ENCODE measurements at regions not wholly inside any gene's neighbourhood (a gene's known extent, or its start where the extent isn't known, plus 50 kb on each side); places are given as distances from the start of the nearest gene placed in this dataset.
"Not testable (repeated sequence)": the region's sequence is repeated elsewhere in the genome, so short reads cannot be mapped to it uniquely, and the experiment has no call there.

- no peak for FAIRE-seq
Observed at GRCh38 chr1:66462313-66462712, 71.6 kb upstream of the SGIP1 start.

GRCh38 chr1:66464351-66464750 is 69.6 kb upstream of the SGIP1 start:
- no peak for FAIRE-seq

GRCh38 chr1:66464802-66465201 is 69.2 kb upstream of the SGIP1 start:
- FAIRE-seq: no peak

- FAIRE-seq: not testable (repeated sequence)
Observed at GRCh38 chr1:66466695-66467094, 67.3 kb upstream of the SGIP1 start.

GRCh38 chr1:66468722-66469121 is 65.2 kb upstream of the SGIP1 start:
- FAIRE-seq: no peak

GRCh38 chr1:66475940-66476339 is 58.0 kb upstream of the SGIP1 start:
- no peak for FAIRE-seq

- FAIRE-seq: no peak
Observed at GRCh38 chr1:66476774-66477173, 57.2 kb upstream of the SGIP1 start.

- FAIRE-seq: no peak
Observed at GRCh38 chr1:66478116-66478515, 55.8 kb upstream of the SGIP1 start.

- FAIRE-seq: no peak
Observed at GRCh38 chr1:66480162-66480561, 53.8 kb upstream of the SGIP1 start.

GRCh38 chr1:66481215-66481614 is 52.7 kb upstream of the SGIP1 start:
- FAIRE-seq: not testable (repeated sequence)
